A549 (cell line): ENCODE measurements at regions not wholly inside any gene's neighbourhood (a gene's known extent, or its start where the extent isn't known, plus 50 kb on each side); places are given as distances from the start of the nearest gene placed in this dataset.

Source experiments
- ATAC-seq, 2 experiments: fragments of 200-7000 bp in 1 of 2; fragments of >200 bp in 1 of 2; cut with Nextera tagmentation in 1 of 2; cut with Tn5 transposase in 1 of 2; 3 replicates each; pipeline versions ENCODE4 v1.8.0 to v1.9.1; 2018 to 2020; ENCODE audit warnings: mild to moderate bottlenecking in 1 of 2, moderate library complexity in 1 of 2
- CTCF ChIA-PET: fragments of 300-600 bp; sonication (Branson Sonifier 250); formaldehyde crosslinking; extraction: SDS; loops from one replicate; lab custom pipeline; 2021; ENCODE audit warnings: antibody characterized with exemption, inconsistent platforms; lab: Yijun Ruan, JAX
- POLR2A ChIA-PET: fragments of 350-600 bp; formaldehyde crosslinking; extraction: SDS; loops from one replicate; lab custom pipeline; 2021; ENCODE audit warnings: antibody characterized with exemption, inconsistent platforms; lab: Yijun Ruan, JAX
- DNase-seq, 2 experiments: peaks; one replicate each; pipeline versions ENCODE4 v3.0.0 to v3.0.0-alpha.2; 2011 to 2016; ENCODE audit warnings: low read depth in 1 of 2, low spot score in 1 of 2
- FAIRE-seq: peaks from 2 replicates; lab custom pipeline; 2011; peaks lifted over from hg19 to GRCh38; lab: Jason Lieb, UNC
- H3K27ac ChIP-seq, 2 experiments: fragments of >200 bp; sonication (Bioruptor Twin); formaldehyde crosslinking; 3 replicates each; pipeline ENCODE4 v1.5.1; 2016 to 2017
- H3K4me1 ChIP-seq: fragments of >200 bp; sonication (Bioruptor Twin); formaldehyde crosslinking; 3 replicates; pipeline ENCODE4 v1.6.1; 2016
- H3K4me2 ChIP-seq: fragments of >200 bp; sonication (Bioruptor Twin); formaldehyde crosslinking; 3 replicates; pipeline ENCODE4 v1.6.1; 2016
- H3K4me3 ChIP-seq: fragments of >200 bp; sonication (Bioruptor Twin); formaldehyde crosslinking; 3 replicates; pipeline ENCODE4 v1.5.1; 2016
- H3K9me3 ChIP-seq: fragments of >200 bp; sonication (Bioruptor Twin); formaldehyde crosslinking; 3 replicates; pipeline ENCODE4 v1.6.1; 2016
- CBX2 ChIP-seq: fragments of 200-600 bp; sonication (generic); IDR thresholded peaks from 2 replicates; pipeline ENCODE4 v1.6.1; 2016; ENCODE audit warnings: low read depth, mild to moderate bottlenecking, borderline replicate concordance
- CBX8 ChIP-seq: fragments of 200-600 bp; sonication (generic); IDR thresholded peaks from 2 replicates; pipeline ENCODE4 v1.6.1; 2016
- ESRRA ChIP-seq: fragments of 150-350 bp; IDR thresholded peaks from 2 replicates; pipeline ENCODE4 v1.6.1; 2014; ENCODE audit warnings: mild to moderate bottlenecking, low read length, borderline replicate concordance
- FOXS1 ChIP-seq: fragments of 250-450 bp; sonication (Bioruptor Pico); IDR thresholded peaks from 2 replicates; pipeline ENCODE4 v1.5.0; 2020; ENCODE audit warnings: mild to moderate bottlenecking, moderate library complexity
- GATA3 ChIP-seq: IDR thresholded peaks from 2 replicates; pipeline ENCODE4 v1.6.1; 2012; ENCODE audit warnings: borderline replicate concordance
- HDAC2 ChIP-seq: fragments of 200-600 bp; sonication (generic); IDR thresholded peaks from 2 replicates; pipeline ENCODE4 v1.6.1; 2016
- HEYL ChIP-seq: fragments of 250-450 bp; sonication (Bioruptor Pico); IDR thresholded peaks from 2 replicates; pipeline ENCODE4 v1.8.0; 2021; ENCODE audit warnings: mild to moderate bottlenecking, moderate library complexity
- HOXB5 ChIP-seq: fragments of 250-450 bp; sonication (Bioruptor Pico); IDR thresholded peaks from 2 replicates; pipeline ENCODE4 v1.5.0; 2020; ENCODE audit warnings: mild to moderate bottlenecking, moderate library complexity
- KDM1A ChIP-seq: fragments of 200-600 bp; sonication (generic); IDR thresholded peaks from 2 replicates; pipeline ENCODE4 v1.6.1; 2016; ENCODE audit warnings: low read depth, mild to moderate bottlenecking
- MAZ ChIP-seq: fragments of 150-350 bp; IDR thresholded peaks from 2 replicates; pipeline ENCODE4 v1.6.1; 2014; ENCODE audit warnings: antibody characterized with exemption, low read depth, low read length, borderline replicate concordance
- MYC ChIP-seq: IDR thresholded peaks from 2 replicates; pipeline ENCODE4 v1.6.1; 2012; ENCODE audit warnings: mild to moderate bottlenecking, inconsistent platforms, low read length, improper control_type of control experiment, borderline replicate concordance
- PHF8 ChIP-seq: fragments of 200-600 bp; sonication (generic); IDR thresholded peaks from 2 replicates; pipeline ENCODE4 v1.6.1; 2016; ENCODE audit warnings: low read depth, mild to moderate bottlenecking, antibody characterized with exemption, moderate library complexity, borderline replicate concordance
- RARB ChIP-seq: fragments of 250-450 bp; sonication (Bioruptor Pico); IDR thresholded peaks from 2 replicates; pipeline ENCODE4 v1.8.0; 2021; ENCODE audit warnings: mild to moderate bottlenecking, moderate library complexity
- SMC3 ChIP-seq: fragments of >200 bp; sonication (Bioruptor Twin); formaldehyde crosslinking; IDR thresholded peaks from 3 replicates; pipeline ENCODE4 v1.6.1; 2018; ENCODE audit warnings: inconsistent platforms
- TFCP2L1 ChIP-seq: fragments of 250-450 bp; sonication (Bioruptor Pico); IDR thresholded peaks from 2 replicates; pipeline ENCODE4 v1.5.0; 2021; ENCODE audit warnings: mild to moderate bottlenecking
- ZFP36 ChIP-seq: fragments of 450-650 bp; IDR thresholded peaks from 2 replicates; pipeline ENCODE4 v1.6.1; 2014; ENCODE audit warnings: borderline replicate concordance; ENCODE audit not compliant: partially characterized antibody
- WGBS: methylation state at CpG from one replicate; pipeline ENCODE4 v1.1.6; 2017; ENCODE audit errors: missing lambda C conversion rate; 5-methylcytosine and 5-hydroxymethylcytosine counted together
- TF ChIP-seq, protein P1 (sequence below): fragments of 450-650 bp; IDR thresholded peaks from 2 replicates; pipeline ENCODE4 v1.6.1; 2014; ENCODE audit warnings: antibody characterized with exemption
- TF ChIP-seq, protein P2 (sequence below): IDR thresholded peaks from 2 replicates; pipeline ENCODE4 v1.6.1; 2012
- TF ChIP-seq, protein P3 (sequence below): fragments of >200 bp; sonication (Bioruptor Twin); formaldehyde crosslinking; IDR thresholded peaks from 2 replicates; pipeline ENCODE4 v1.6.1; 2016
- TF ChIP-seq, protein P4 (sequence below): fragments of >200 bp; sonication (Bioruptor Twin); formaldehyde crosslinking; IDR thresholded peaks from 3 replicates; pipeline ENCODE4 v1.5.1; 2016
- TF ChIP-seq, protein P5 (sequence below): fragments of 200-600 bp; sonication (generic); IDR thresholded peaks from 2 replicates; pipeline ENCODE4 v1.6.1; 2016; ENCODE audit warnings: antibody characterized with exemption, mild to moderate bottlenecking, moderate library complexity

DNA sequence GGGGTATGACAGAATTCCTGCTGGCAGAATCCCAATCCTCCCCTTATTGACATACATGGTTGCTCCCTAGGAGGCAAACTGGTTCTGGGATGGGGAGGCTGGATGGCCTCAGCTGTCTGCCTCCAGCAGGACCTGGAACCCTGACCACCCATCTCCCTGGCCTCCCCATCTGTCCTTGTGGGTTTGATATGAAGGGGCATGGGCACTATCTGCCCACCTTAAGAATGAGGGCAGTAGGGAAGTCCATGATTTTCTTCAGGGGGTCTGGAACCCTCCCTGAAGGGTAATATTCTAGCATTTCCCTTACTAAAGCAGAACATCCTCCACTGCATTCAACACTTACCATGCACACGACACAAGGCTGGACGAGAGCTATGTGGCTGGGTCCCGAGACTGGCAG lies 113.6 kb downstream of the VAPA start:
- H3K27ac ChIP-seq, result no peak overlapping the region
- ChIA-PET CTCF (no interaction called here), POLR2A (no interaction called here)
- FAIRE-seq (no peak), ATAC-seq (no peak), DNase-seq (no peak)
- no peak for TF ChIP-seq KDM1A
- TF ChIP-seq GATA3, result no peak
- no peak for TF ChIP-seq CBX2
- no peak for TF ChIP-seq MYC
- H3K9me3 ChIP-seq, result no peaks in the 10 kb centered on the region
- no peak overlapping the region for H3K4me2 ChIP-seq
- H3K4me3 ChIP-seq, result no peak overlapping the region
- no peaks in the 10 kb centered on the region for H3K4me1 ChIP-seq
- WGBS, result 55% methylated on average over 3 of the region's 3 CpGs

DNA sequence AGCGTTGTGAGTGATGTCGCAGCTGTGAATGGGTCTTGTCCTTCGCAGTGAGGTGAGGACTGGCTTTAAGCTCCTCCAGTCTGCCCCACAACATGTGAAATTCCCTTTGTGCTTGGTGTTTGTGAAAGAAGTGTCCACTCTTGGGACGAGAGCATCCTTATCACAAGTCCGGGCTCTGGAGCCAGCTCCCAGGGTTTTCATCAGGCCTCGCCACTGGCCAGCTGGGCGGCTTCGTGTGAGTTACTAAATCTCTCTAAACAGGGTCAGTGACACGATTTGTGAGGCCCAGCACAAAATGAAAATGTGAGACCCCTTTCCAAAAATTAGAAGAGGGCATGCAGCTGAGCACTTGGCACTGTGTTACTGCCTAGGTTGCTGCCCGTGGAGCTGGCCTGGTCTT lies 115.9 kb downstream of the VAPA start:
- H3K27ac ChIP-seq, result no peak overlapping the region
- no peak overlapping the region for H3K4me3 ChIP-seq
- TF ChIP-seq MAZ (no peak), GATA3 (no peak), PHF8 (no peak), CBX8 (no peak), TFCP2L1 (CRISPR knock-in tag) (no peak), SMC3 (no peak), CBX2 (no peak), HDAC2 (no peak)
- TF ChIP-seq, protein P1, sequence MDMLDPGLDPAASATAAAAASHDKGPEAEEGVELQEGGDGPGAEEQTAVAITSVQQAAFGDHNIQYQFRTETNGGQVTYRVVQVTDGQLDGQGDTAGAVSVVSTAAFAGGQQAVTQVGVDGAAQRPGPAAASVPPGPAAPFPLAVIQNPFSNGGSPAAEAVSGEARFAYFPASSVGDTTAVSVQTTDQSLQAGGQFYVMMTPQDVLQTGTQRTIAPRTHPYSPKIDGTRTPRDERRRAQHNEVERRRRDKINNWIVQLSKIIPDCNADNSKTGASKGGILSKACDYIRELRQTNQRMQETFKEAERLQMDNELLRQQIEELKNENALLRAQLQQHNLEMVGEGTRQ, result no peak
- TF ChIP-seq, protein P2, sequence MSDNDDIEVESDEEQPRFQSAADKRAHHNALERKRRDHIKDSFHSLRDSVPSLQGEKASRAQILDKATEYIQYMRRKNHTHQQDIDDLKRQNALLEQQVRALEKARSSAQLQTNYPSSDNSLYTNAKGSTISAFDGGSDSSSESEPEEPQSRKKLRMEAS, result no peak
- H3K9me3 ChIP-seq, result no peaks in the 10 kb centered on the region
- H3K4me1 ChIP-seq, result no peaks in the 10 kb centered on the region
- DNase-seq, result no peak
- H3K4me2 ChIP-seq, result no peak overlapping the region
- POLR2A ChIA-PET, result no interaction called here
- CTCF ChIA-PET, result no interaction called here
- FAIRE-seq, result no peak
- no peak for ATAC-seq
- 70% methylated on average over 10 of the region's 10 CpGs for WGBS

DNA sequence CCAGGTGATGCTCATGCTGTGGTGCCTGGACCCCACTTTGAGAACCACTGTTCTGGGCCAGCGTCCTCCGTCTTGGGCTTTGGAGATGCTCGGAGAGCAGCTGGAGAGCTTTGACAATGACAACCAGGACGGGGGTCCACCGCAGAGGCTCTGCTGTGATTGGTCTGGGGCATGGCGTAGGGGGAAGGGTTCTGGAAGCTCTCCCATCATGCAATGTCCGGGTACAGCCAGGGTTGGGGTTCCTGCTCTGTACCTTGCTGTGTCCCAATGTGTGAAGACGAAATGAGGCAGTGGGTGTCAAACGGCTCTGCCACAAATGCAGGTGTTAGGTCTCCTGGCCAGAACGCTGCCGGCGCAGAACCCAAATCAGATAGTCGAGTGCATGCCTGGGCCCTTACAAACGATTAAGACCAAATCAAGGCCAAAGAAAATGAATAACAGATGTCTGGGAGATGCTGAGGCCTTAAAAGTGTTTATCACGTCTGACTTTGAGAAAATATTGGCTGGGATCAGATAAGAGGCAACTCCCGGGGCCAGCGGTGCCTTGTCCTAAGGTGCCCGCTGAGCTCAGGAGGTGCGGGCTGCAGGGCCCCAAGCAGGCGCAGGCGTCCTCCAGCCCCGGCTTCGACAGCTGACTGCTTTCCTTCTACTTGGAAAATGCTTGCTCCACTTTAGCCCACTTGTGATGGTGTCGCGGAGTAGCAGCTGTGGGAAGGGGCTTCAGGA lies 117.2 kb downstream of the VAPA start:
- ChIA-PET POLR2A (no interaction called here), CTCF (no interaction called here)
- Histone ChIP-seq H3K4me3 (no peak overlapping the region), H3K4me1 (no peaks in the 10 kb centered on the region), H3K27ac (no peak overlapping the region), H3K4me2 (no peak overlapping the region), H3K9me3 (no peaks in the 10 kb centered on the region)
- DNase-seq (no peak), ATAC-seq (no peak), FAIRE-seq (no peak)
- WGBS, result 69% methylated on average over 21 of the region's 25 CpGs
- TF ChIP-seq, protein P2, result no peak
- TF ChIP-seq ZFP36 (no peak), RARB (CRISPR knock-in tag) (no peak), GATA3 (no peak), HOXB5 (CRISPR knock-in tag) (no peak), CBX8 (no peak), ESRRA (no peak), FOXS1 (CRISPR knock-in tag) (no peak), HEYL (CRISPR knock-in tag) (no peak)
- TF ChIP-seq, protein P3, sequence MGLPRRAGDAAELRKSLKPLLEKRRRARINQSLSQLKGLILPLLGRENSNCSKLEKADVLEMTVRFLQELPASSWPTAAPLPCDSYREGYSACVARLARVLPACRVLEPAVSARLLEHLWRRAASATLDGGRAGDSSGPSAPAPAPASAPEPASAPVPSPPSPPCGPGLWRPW, result no peak
- TF ChIP-seq, protein P4, sequence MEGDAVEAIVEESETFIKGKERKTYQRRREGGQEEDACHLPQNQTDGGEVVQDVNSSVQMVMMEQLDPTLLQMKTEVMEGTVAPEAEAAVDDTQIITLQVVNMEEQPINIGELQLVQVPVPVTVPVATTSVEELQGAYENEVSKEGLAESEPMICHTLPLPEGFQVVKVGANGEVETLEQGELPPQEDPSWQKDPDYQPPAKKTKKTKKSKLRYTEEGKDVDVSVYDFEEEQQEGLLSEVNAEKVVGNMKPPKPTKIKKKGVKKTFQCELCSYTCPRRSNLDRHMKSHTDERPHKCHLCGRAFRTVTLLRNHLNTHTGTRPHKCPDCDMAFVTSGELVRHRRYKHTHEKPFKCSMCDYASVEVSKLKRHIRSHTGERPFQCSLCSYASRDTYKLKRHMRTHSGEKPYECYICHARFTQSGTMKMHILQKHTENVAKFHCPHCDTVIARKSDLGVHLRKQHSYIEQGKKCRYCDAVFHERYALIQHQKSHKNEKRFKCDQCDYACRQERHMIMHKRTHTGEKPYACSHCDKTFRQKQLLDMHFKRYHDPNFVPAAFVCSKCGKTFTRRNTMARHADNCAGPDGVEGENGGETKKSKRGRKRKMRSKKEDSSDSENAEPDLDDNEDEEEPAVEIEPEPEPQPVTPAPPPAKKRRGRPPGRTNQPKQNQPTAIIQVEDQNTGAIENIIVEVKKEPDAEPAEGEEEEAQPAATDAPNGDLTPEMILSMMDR, result no peak
- TF ChIP-seq, protein P5, sequence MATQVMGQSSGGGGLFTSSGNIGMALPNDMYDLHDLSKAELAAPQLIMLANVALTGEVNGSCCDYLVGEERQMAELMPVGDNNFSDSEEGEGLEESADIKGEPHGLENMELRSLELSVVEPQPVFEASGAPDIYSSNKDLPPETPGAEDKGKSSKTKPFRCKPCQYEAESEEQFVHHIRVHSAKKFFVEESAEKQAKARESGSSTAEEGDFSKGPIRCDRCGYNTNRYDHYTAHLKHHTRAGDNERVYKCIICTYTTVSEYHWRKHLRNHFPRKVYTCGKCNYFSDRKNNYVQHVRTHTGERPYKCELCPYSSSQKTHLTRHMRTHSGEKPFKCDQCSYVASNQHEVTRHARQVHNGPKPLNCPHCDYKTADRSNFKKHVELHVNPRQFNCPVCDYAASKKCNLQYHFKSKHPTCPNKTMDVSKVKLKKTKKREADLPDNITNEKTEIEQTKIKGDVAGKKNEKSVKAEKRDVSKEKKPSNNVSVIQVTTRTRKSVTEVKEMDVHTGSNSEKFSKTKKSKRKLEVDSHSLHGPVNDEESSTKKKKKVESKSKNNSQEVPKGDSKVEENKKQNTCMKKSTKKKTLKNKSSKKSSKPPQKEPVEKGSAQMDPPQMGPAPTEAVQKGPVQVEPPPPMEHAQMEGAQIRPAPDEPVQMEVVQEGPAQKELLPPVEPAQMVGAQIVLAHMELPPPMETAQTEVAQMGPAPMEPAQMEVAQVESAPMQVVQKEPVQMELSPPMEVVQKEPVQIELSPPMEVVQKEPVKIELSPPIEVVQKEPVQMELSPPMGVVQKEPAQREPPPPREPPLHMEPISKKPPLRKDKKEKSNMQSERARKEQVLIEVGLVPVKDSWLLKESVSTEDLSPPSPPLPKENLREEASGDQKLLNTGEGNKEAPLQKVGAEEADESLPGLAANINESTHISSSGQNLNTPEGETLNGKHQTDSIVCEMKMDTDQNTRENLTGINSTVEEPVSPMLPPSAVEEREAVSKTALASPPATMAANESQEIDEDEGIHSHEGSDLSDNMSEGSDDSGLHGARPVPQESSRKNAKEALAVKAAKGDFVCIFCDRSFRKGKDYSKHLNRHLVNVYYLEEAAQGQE, result no peak
